ENCODE measurements at regions not wholly inside any gene's neighbourhood (a gene's known extent, or its start where the extent isn't known, plus 50 kb on each side); places are given as distances from the start of the nearest gene placed in this dataset.

DNA sequence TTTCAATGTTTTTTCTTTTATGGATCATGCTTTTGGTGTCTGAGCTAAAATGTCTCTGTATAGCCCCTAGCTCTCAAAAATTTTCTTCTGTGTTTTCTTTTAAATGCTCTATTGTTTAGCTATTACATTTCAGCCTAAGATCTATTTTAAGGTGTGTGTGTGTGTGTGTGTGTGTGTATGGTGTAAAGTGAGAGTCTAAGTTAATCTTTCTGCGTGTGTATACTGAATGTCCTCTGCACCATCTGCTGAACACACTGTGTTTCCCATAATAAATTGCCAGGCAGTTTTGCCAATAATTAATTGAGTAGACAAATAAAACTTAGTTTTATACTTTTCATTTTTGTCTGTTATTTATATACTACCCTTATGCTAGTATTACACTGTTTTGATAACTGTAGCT, 2096.3 kb upstream of the C9orf72 start:
- no peak overlapping the region for H3K4me3 ChIP-seq (ENCODE audit: low read length)
- TF ChIP-seq, protein P1, sequence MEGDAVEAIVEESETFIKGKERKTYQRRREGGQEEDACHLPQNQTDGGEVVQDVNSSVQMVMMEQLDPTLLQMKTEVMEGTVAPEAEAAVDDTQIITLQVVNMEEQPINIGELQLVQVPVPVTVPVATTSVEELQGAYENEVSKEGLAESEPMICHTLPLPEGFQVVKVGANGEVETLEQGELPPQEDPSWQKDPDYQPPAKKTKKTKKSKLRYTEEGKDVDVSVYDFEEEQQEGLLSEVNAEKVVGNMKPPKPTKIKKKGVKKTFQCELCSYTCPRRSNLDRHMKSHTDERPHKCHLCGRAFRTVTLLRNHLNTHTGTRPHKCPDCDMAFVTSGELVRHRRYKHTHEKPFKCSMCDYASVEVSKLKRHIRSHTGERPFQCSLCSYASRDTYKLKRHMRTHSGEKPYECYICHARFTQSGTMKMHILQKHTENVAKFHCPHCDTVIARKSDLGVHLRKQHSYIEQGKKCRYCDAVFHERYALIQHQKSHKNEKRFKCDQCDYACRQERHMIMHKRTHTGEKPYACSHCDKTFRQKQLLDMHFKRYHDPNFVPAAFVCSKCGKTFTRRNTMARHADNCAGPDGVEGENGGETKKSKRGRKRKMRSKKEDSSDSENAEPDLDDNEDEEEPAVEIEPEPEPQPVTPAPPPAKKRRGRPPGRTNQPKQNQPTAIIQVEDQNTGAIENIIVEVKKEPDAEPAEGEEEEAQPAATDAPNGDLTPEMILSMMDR (conservative IDR thresholded peaks at IDR 0.05; ENCODE audit: low read length), result no peak
- no peak for DNase-seq (ENCODE audit: low read depth)

DNA sequence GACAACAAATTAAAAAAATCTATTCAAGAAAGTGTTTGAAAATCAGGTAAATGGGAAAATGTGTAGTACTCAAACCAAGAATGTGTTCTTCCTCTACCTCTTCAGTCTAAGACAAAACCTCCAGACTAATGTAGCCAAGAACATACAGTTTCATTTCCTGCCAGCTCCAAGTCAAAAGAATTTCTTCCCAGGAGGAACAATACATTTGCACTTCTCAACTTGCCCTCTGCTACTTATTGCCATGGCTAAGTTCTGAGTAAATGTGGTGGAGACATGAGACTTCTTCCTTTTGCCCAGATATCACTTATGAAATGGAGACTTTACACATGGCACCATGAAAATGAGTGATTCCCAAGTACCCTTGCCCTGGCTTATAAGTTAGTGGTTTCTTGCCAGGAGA, 2112.2 kb upstream of the C9orf72 start:
- TF ChIP-seq, protein P1 (conservative IDR thresholded peaks at IDR 0.05; ENCODE audit: low read length), result no peak
- no peak overlapping the region for H3K4me3 ChIP-seq (ENCODE audit: low read length)
- no peak for DNase-seq (ENCODE audit: low read depth)

DNA sequence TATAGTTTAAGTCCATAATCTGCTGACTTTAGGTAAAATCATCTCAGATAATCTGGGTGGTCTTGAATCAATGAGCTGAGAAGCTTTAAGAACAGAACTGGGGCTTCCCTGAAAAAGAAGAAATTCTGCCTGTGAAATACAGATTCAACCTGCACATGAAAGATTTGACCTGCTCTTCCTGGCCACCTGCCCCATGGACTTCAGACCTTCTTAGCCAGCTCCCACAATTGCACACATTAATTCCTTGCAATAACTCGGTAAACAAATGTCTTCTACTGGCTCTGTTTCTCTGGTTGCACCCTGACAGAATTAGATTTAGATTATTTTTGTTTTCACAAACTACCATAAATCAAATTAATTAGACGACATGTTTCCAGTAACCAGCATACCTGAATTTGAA, 2117.9 kb upstream of the C9orf72 start:
- no peak overlapping the region for H3K4me3 ChIP-seq (ENCODE audit: low read length)
- TF ChIP-seq, protein P1 (conservative IDR thresholded peaks at IDR 0.05; ENCODE audit: low read length), result no peak
- no peak for DNase-seq (ENCODE audit: low read depth)

DNA sequence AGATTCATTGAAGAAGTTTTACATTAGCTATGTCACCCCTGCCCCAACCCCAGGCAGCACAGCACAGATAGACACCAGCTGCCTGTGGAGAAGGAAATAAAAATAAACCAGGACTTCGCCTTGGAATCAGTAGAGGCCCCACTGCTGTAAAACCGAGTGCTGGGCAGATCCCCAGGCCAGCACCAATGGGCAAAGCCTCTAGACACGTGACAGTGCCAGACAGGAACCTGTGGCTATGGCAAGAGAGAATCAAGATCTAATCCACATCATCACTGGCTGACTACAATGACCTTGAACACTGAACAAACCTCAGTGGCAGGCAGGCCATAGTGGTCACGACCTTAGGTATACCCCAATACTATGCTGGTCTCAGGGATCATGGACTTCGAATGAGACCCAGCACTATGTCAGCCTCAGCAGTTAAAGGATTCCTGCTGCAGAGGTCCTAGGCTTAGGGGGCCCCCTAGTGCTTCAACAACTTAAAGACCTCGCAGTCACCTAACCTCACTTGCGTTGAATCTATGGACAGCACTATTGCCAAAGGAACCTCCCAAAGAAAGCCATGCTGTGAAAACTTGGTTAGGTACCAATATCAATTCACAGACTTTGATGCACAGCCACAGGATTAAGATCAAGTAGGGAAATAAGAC, 2118.6 kb upstream of the C9orf72 start:
- DNase-seq (ENCODE audit: low read depth), result no peak
- H3K4me3 ChIP-seq (ENCODE audit: low read length), result no peak overlapping the region
- TF ChIP-seq, protein P1 (conservative IDR thresholded peaks at IDR 0.05; ENCODE audit: low read length), result no peak

DNA sequence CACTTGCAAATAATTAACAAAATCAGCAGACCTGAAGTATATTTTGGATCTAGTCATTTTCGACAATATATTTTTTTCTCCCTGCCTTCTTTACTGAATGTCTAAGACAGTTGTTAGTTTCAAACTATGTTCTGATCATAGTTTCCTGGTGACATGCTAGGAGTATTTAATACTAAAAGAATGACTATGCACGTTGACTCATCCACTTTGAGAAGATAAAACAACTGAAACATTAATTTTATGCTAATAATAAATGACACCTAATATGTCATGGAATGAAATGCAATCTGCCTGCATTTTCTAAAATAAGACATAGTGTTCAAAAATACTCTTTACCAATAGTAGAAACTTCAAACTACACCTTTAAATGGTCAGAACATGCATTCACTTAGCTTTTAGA, 2123.7 kb upstream of the C9orf72 start:
- TF ChIP-seq, protein P1 (conservative IDR thresholded peaks at IDR 0.05; ENCODE audit: low read length), result no peak
- no peak for DNase-seq (ENCODE audit: low read depth)
- no peak overlapping the region for H3K4me3 ChIP-seq (ENCODE audit: low read length)

DNA sequence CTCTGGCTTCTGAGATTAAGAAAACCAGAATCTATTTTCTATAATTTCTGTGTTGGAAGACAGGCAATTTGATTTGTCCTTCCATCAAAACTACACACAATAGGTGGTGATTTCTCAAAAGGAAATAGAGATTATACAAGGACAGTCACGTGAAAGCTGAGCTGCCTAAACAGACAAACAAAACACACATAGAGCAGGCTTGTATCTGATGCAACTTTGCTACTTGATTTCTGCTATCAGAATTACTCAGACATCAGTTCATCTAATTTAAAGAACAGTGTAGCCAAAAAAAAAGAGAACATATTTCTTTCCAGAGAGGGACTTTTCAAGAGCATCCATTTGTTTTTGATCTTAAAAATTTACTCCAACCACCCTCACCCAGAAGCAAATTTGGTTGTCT, 2128.3 kb upstream of the C9orf72 start:
- no peak overlapping the region for H3K4me3 ChIP-seq (ENCODE audit: low read length)
- no peak for DNase-seq (ENCODE audit: low read depth)
- TF ChIP-seq, protein P1 (conservative IDR thresholded peaks at IDR 0.05; ENCODE audit: low read length), result no peak

DNA sequence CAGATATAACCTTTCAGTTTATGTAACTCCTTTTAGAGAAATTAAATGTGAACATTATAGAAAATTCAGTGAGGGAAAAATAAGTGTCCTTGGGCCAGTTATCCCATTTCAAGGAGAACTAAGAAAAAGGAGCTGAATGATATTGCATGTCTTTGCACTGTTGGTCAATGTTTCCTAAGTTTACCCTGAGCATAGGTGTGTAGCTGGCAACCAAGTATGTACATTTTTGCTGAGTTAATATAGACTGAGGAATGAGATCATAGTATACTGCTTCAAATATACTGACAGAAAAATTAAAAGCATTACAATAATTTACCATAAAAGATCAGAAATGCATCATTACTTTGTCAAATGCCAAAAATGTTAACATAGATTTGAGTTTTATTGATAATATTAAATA, 2128.7 kb upstream of the C9orf72 start:
- TF ChIP-seq, protein P1 (conservative IDR thresholded peaks at IDR 0.05; ENCODE audit: low read length), result no peak
- no peak overlapping the region for H3K4me3 ChIP-seq (ENCODE audit: low read length)
- no peak for DNase-seq (ENCODE audit: low read depth)

Measured in AG10803 (cell line).